ENCODE measurements at regions not wholly inside any gene's neighbourhood (a gene's known extent, or its start where the extent isn't known, plus 50 kb on each side); places are given as distances from the start of the nearest gene placed in this dataset.

DNA sequence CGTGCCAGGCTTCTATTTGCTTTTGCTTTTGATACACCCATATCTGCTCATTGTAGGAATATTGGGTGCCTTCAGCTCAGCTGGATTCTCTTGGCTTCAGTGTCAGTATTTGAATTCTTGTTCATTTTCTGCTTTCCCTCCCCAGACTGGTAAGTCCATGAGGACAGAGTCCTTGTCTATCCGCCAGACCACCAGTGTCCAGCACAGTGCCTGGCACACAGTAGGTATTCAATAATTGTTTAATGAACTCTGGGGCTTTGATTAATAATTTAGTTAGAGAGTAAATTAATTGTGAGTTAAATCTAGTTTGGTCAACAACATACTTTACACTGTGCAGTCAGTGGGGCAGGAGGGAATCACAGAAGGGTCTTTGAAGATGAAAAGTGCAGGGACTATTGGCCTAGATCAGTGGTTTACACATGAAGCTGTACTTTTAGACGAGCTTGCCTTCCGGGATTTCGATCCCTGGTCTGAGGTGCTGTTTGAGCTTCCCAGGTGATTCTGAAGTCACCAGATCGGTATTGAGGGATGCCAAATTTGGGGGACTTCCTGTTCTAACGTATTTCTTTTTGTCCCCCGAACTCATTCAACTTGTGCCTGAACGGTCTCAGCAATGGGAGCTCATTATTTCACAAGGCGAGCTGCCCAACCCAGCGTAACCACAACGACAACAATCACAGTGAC is 119.1 kb upstream of the JUN start:
- H3K4me3 ChIP-seq (ENCODE audit: insufficient read depth, low read length) = peak overlapping the region; percentile 72
- H3K79me2 ChIP-seq (ENCODE audit: insufficient read depth, low read length) = no peaks in the 10 kb centered on the region
- H3K27ac ChIP-seq (ENCODE audit: low read depth, low read length) = peak overlapping the region; percentile 88
- H3K4me1 ChIP-seq (ENCODE audit: insufficient read depth, low read length) = peaks cover 23% of the 10 kb centered on the region
- H3K4me2 ChIP-seq (ENCODE audit: insufficient read depth, low read length) = peak overlapping the region; percentile 92
- TF ChIP-seq, protein P1, sequence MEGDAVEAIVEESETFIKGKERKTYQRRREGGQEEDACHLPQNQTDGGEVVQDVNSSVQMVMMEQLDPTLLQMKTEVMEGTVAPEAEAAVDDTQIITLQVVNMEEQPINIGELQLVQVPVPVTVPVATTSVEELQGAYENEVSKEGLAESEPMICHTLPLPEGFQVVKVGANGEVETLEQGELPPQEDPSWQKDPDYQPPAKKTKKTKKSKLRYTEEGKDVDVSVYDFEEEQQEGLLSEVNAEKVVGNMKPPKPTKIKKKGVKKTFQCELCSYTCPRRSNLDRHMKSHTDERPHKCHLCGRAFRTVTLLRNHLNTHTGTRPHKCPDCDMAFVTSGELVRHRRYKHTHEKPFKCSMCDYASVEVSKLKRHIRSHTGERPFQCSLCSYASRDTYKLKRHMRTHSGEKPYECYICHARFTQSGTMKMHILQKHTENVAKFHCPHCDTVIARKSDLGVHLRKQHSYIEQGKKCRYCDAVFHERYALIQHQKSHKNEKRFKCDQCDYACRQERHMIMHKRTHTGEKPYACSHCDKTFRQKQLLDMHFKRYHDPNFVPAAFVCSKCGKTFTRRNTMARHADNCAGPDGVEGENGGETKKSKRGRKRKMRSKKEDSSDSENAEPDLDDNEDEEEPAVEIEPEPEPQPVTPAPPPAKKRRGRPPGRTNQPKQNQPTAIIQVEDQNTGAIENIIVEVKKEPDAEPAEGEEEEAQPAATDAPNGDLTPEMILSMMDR (IDR thresholded peaks at IDR 0.05; ENCODE audit: extremely low read depth, low read depth, low read length) = no peak
- H2AFZ ChIP-seq (ENCODE audit: low read length) = peak overlapping the region; percentile 95
- H4K20me1 ChIP-seq (ENCODE audit: insufficient read depth, low read length) = no peaks in the 10 kb centered on the region
- H3K27me3 ChIP-seq (ENCODE audit: insufficient read depth, low read length) = no peaks in the 10 kb centered on the region
- H3K9me3 ChIP-seq (ENCODE audit: low read depth, low read length) = no peaks in the 10 kb centered on the region
- no peaks in the 10 kb centered on the region for H3K36me3 ChIP-seq (ENCODE audit: insufficient read depth, low read length)
- DNase-seq (ENCODE audit: insufficient read length, low spot score, missing footprints) = peak; percentile 45

DNA sequence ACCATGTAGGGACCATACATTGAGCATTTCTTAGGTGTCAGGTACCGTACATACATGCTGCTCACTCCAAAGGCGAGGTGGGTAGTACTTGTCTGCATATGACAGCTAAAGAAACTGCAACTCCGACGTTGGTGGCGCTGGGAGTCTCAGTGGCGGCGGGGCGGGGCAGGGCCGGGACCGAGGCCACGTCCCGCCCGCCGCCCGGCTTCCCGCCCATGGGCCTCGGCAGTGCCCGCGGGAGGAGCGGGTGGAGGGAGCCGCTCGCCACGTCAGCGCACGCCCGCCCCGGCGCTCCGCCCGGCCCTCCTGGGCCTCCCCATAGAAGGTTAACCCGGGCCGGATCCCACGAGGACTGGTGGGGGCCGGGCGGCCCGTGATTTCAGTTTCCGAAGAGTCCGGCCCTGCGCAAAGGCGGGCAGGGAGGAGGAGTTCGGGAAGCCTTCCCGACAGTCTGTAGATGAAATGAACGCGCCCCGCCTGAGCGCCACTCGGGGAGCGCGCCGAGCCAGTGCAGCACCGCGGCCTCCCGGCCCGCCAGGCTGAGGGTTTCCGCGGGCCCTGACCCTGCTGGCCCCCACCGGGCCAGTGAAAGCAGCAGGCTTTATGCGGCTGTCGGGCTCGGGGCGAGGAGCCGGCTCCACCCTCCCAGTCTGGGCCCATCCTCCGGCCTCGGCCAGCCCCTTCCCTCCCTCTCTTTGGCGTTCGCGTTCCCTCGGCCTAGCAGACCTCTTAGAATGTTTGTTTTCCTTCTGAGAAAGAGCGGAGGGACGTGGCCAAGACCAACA is 119.9 kb upstream of the JUN start:
- no peaks in the 10 kb centered on the region for H3K27me3 ChIP-seq (ENCODE audit: insufficient read depth, low read length)
- TF ChIP-seq, protein P1 (IDR thresholded peaks at IDR 0.05; ENCODE audit: extremely low read depth, low read depth, low read length) = no peak
- peak overlapping the region; percentile 92 for H3K4me2 ChIP-seq (ENCODE audit: insufficient read depth, low read length)
- no peaks in the 10 kb centered on the region for H3K9me3 ChIP-seq (ENCODE audit: low read depth, low read length)
- H3K4me1 ChIP-seq (ENCODE audit: insufficient read depth, low read length) = peaks cover 27% of the 10 kb centered on the region
- no peaks in the 10 kb centered on the region for H4K20me1 ChIP-seq (ENCODE audit: insufficient read depth, low read length)
- H3K27ac ChIP-seq (ENCODE audit: low read depth, low read length) = peak overlapping the region; percentile 88
- peak overlapping the region; percentile 72 for H3K4me3 ChIP-seq (ENCODE audit: insufficient read depth, low read length)
- H2AFZ ChIP-seq (ENCODE audit: low read length) = peak overlapping the region; percentile 95
- no peaks in the 10 kb centered on the region for H3K79me2 ChIP-seq (ENCODE audit: insufficient read depth, low read length)
- peak; percentile 98 for DNase-seq (ENCODE audit: insufficient read length, low spot score, missing footprints)
- H3K36me3 ChIP-seq (ENCODE audit: insufficient read depth, low read length) = no peaks in the 10 kb centered on the region

DNA sequence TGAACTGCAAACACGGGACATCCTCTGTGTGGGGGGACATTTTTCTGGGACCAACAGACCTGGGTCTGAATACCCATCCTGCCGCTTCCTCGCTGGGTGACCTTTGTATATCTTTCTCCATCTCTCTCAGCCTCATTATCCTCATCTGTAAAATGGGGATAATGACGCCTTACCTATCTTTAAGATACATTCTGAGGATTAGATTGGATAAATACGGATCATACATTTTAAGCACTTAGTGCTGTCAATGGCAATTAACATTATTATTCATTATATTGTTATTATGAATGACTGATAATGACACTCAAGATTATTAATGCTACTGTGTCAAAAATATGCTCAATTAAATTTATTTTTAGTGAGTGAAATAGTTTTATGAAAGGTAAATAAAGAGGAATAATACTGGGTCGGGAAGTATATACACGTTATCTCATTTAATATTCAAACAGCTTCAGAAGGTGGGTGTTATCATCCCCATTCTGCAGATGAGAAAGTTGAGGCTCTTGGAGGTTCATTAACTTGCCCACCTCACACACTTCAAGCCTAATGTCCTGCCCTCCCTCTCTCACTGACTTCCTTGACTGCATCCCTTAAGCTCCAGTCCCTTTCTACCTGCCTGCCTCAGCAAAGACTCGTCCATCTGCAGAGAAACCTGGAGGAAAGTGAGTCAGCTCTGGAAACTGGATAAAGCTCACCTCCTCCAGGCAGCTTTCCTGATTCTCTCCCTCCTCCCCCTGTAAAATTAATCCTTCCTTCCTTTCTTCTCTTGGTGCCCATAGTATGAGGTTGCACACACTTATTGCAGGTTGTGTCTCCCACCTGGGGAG is 120.7 kb upstream of the JUN start:
- Histone ChIP-seq H4K20me1 (ENCODE audit: insufficient read depth, low read length) (no peaks in the 10 kb centered on the region), H3K36me3 (ENCODE audit: insufficient read depth, low read length) (no peaks in the 10 kb centered on the region), H3K4me1 (ENCODE audit: insufficient read depth, low read length) (peaks cover 30% of the 10 kb centered on the region), H3K79me2 (ENCODE audit: insufficient read depth, low read length) (no peaks in the 10 kb centered on the region), H2AFZ (ENCODE audit: low read length) (peak overlapping the region; percentile 94), H3K27ac (ENCODE audit: low read depth, low read length) (peak overlapping the region; percentile 88), H3K4me2 (ENCODE audit: insufficient read depth, low read length) (peak overlapping the region; percentile 92), H3K9me3 (ENCODE audit: low read depth, low read length) (no peaks in the 10 kb centered on the region), H3K4me3 (ENCODE audit: insufficient read depth, low read length) (peak overlapping the region; percentile 72), H3K27me3 (ENCODE audit: insufficient read depth, low read length) (no peaks in the 10 kb centered on the region)
- no peak for DNase-seq (ENCODE audit: insufficient read length, low spot score, missing footprints)
- TF ChIP-seq, protein P1 (IDR thresholded peaks at IDR 0.05; ENCODE audit: extremely low read depth, low read depth, low read length) = no peak

Measured in osteoblast (primary cell).